22Rv1 (cell line): ENCODE measurements at regions not wholly inside any gene's neighbourhood (a gene's known extent, or its start where the extent isn't known, plus 50 kb on each side); places are given as distances from the start of the nearest gene placed in this dataset.

Experiments used
- H3K27ac ChIP-seq: fragments of 450-650 bp; 2 replicates; pipeline ENCODE4 v1.5.1; 2017
- ZFX ChIP-seq: fragments of 450-650 bp; IDR thresholded peaks from 2 replicates; pipeline ENCODE4 v1.6.1; 2017; ENCODE audit warnings: antibody characterized with exemption, borderline replicate concordance
- TF ChIP-seq, protein P1 (sequence below): fragments of 450-650 bp; IDR thresholded peaks from 2 replicates; pipeline ENCODE4 v1.5.1; 2017; ENCODE audit warnings: mild to moderate bottlenecking

DNA sequence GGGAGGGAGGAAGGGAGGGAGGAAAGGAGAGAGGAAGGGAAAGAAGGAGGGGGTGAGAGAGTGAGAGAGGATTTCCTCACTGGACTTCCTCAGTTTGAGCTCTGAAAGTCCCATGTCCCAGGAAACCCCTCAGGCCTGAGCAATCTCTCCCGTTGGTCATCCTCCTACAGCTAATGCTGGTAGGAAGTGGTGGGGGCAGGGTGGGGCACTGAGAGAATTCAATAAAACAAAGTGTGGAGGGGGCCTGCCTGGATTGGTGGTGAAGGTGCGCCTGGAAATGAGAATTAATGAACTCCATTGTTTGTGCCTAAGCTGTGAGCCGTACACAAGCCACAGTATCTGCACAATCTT is 195.0 kb downstream of the RGS3 start:
- TF ChIP-seq, protein P1, sequence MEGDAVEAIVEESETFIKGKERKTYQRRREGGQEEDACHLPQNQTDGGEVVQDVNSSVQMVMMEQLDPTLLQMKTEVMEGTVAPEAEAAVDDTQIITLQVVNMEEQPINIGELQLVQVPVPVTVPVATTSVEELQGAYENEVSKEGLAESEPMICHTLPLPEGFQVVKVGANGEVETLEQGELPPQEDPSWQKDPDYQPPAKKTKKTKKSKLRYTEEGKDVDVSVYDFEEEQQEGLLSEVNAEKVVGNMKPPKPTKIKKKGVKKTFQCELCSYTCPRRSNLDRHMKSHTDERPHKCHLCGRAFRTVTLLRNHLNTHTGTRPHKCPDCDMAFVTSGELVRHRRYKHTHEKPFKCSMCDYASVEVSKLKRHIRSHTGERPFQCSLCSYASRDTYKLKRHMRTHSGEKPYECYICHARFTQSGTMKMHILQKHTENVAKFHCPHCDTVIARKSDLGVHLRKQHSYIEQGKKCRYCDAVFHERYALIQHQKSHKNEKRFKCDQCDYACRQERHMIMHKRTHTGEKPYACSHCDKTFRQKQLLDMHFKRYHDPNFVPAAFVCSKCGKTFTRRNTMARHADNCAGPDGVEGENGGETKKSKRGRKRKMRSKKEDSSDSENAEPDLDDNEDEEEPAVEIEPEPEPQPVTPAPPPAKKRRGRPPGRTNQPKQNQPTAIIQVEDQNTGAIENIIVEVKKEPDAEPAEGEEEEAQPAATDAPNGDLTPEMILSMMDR = no peak
- TF ChIP-seq ZFX = no peak
- H3K27ac ChIP-seq = no peak overlapping the region

DNA sequence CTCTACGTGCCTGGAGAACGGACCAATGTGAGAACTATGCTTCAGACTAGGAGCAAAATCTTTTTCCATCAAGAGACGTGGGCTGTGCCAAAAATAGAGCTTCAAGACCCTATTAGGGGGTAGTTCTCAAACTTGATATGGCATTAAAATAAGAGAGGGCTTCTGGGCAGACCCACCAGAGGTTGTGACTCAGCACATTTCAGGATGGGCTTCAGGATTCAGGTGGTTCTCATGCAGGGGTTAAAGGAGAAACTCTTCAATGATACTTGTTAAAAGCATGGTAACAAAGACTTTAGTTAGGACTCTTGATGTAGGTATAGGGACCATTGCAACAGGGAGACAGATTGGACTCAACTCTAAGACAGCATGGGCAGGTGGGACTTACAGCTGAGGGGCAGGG is 195.5 kb downstream of the RGS3 start:
- no peak overlapping the region for H3K27ac ChIP-seq
- no peak for TF ChIP-seq ZFX
- TF ChIP-seq, protein P1 = no peak

DNA sequence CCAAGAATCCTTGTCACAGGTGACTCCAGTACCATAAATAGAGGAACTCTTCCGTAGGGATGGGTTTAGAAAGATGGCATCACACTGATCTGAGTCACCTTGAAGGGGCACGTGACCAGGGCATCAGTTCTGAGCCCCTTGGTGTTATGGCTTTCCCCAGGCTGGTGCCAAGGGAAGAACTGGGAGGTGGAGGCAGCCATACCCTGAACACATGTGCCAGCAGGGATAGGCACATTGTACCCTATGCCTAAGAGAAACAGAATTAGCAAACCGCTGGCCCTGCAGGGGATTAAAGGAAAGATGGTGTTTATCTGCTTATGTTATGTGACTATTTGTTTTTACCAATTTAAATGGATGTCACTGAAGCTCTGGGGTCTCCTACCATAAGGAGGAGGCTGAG is 196.2 kb downstream of the RGS3 start:
- TF ChIP-seq, protein P1 = no peak
- no peak overlapping the region for H3K27ac ChIP-seq

DNA sequence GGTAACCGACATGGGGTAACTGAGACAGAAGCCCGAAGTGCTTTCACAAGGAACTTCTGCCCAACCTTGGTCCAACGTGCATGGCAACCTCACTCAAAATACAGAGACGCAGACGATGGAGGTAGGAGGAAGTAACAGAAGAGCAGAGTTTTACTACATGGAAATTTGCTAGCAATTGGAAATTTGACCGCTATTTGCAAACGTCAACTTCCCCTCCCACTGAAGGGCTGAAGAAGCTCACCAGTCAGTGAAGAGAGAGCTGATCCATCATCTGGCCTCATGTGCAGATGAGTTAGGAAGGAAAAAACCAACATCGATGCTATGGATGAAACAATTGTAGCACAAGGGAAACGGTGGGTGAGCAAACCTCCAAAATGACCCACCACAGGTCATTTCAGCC is 196.7 kb downstream of the RGS3 start:
- no peak for TF ChIP-seq ZFX
- TF ChIP-seq, protein P1 = no peak
- H3K27ac ChIP-seq = no peak overlapping the region

DNA sequence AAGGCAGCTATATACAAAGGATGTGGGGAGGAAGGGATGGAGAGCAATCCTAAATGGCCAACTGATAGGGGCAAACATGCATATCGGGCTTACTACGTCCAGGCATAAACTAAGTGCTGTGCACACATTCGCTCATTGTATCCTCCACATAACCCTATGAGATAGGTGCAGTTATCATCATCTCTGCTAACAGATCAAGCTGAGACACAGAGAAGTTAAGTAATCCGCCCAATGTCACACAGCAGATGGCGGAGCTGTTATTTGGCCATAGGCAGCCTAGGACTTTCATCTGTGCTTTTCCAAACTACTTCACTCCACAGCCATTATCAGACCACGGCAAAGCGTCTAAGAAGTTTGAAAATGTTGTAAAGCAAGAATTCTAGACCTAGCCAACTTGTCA is 197.5 kb downstream of the RGS3 start:
- no peak for TF ChIP-seq ZFX
- TF ChIP-seq, protein P1 = no peak

DNA sequence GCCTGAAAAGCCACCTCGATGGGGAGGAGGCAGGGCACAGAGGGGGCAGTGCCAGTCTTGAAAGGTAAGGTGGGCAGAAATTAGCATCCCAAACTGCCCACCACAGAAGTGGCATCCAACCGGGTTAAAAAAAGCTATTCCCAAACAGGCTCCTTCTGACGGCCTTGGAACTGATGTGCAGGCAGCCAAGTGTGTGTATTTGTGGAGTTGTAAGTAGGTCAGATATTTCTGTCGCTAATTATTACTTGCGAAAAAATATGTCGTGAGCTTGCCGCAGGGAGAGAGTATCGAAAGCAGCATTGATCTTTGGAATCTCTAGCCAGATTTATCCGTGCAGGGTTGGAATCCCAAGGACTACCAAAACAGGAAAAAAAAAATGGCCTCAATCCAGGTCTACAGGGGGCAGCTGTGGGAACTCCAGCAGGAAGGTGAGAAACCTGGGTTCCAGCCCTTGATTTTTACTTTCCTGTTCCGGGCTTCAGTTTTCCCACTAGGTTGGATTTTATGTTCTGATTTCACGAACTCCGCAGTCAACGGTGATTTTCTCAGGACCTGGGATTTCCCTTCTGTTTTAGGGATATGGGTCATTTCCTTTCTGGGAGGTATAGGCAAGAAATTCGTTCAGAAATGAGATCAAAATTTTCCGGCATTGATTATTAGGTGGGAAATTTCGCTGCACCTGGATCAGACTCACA is 200.8 kb downstream of the RGS3 start:
- TF ChIP-seq, protein P1 = no peak
- TF ChIP-seq ZFX = no peak
- H3K27ac ChIP-seq = no peak overlapping the region

More for the DNA sequence above, 197.5 kb downstream of the RGS3 start:
- no peak overlapping the region for H3K27ac ChIP-seq

DNA sequence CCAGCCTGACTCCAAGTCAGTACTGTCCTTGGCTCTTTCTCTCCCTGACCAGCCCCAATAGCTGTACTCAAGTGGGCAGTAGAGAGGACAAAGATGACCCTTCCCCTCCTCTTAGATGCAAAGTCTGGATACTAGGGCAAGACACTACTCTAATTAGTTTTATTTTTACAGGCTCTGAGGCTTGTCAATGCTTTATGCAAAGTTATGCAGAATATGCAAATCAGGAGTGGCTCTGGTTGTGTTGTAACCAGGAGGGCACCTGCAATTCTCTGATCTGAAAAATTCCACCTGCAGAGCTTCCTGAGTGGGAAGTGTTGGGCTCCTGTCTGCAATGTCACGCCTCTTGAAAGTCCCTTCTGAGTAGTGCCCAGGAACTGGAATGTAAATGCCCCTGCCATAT is 201.5 kb downstream of the RGS3 start:
- no peak for TF ChIP-seq ZFX
- TF ChIP-seq, protein P1 = no peak
- H3K27ac ChIP-seq = no peak overlapping the region
